Non-pigmented ciliary epithelial cell (primary cell): ENCODE measurements at regions not wholly inside any gene's neighbourhood (a gene's known extent, or its start where the extent isn't known, plus 50 kb on each side); places are given as distances from the start of the nearest gene placed in this dataset.

Experiments used
- DNase-seq: peaks from one replicate; pipeline ENCODE4 v3.0.0-alpha.2; 2010; ENCODE audit warnings: low read depth

DNA sequence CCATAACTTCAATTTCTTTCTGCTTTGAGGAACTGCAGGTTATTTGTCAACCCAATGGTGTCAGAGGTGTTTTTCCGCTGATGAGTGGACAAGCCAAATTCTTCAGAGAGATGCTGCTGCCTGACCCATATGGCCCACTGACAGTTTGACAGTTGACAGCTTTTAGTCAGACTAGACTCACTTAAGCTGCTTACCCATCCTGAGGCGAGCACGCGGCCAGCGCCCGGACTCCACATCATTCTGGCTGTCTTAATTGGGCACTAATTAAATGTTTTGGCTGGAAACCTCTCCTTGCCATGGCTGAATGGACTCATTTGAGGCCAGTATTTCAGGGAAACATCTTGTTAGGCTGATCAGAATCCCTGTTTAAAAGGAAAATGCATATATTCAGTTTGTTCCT lies 316.1 kb upstream of the FANCL start:
- no peak for DNase-seq

- DNase-seq, result no peak
Observed at GRCh38 chr2:58553937-58554336, 312.8 kb upstream of the FANCL start.

GRCh38 chr2:58553522-58553921 lies 312.4 kb upstream of the FANCL start:
- no peak for DNase-seq

DNA sequence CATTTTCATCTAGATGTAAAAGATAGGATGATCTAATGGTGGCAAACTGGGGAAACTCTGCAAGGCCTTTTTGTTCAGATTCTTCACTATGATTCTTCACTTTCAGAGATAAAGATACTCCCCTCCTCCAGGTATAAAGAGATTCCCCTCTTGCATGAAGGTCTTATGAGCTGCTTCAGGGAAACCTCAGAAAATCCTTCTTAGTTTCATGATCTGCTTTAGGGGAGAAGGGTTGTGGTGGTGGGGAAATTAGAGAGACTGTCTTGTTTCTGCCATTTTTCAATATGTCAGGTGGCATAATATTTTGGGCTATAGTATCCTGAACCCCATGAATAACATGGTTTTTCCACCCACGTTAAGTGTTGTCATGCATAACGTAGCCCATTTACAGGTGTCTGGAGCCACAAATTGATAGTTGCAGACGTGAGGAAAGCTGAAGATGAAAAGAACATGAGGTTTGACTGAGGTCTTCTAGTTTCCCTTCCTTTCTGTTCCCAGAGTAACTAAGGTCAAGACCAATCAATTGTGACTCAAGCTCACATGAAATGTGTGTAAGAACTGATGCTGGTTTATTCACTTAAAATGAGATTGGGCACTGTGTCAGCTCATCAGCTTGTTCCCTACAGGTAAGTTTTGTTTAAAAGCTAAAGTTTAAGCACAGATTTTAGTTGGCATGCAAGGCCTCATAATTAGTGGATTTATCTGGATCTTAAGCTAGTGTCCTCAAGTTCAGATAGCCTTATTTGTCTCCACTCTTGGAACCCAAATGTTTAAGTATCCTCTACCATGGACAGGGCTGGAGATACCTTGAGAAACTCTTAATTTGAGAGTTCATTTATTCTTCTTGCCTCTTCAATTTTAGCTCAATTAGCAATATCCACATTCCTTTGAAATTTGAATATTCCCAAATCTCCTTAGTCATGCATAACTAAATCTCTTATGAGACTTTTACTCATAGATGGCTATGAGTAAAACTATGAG lies 304.5 kb upstream of the FANCL start:
- no peak for DNase-seq

DNA sequence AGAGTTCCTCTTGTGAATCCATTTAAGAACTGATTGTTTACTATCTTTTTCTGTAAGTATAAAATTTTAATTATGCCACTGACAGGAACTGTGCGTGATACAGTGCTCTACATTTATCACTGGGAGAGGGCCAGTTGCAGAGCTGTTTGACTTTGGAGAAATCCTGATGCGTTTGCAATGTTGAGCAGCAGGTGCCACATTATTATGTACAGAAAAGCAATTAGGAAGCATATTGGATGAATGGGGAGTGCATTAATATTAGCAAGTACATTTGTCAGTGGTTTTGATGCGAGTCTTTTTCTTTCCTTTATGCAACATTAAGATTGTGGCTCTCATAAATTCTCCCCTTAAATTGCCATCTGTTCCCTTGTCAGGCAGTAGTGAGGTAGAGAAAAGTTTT lies 302.3 kb upstream of the FANCL start:
- DNase-seq, result no peak

DNA sequence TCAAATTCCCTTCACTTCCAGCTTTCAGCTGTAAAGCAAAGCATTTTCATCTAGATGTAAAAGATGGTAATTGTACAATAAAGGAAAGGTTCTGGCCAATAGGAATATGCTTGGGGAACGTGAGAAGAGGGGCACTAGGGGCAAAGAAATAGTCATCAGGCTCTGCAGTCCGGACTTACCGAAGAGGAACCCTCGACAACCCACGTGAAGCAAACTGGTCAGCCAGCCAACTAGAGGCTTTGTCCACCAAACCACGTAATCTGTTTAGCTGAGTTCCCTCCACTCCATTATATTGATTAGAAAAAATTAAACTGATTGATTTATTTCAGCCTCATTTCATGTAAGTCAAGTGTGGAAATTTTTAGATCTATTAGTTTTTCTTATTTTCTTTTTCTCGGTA lies 300.4 kb upstream of the FANCL start:
- no peak for DNase-seq

- DNase-seq, result no peak
Observed at GRCh38 chr2:58540681-58541080, 299.6 kb upstream of the FANCL start.

DNA sequence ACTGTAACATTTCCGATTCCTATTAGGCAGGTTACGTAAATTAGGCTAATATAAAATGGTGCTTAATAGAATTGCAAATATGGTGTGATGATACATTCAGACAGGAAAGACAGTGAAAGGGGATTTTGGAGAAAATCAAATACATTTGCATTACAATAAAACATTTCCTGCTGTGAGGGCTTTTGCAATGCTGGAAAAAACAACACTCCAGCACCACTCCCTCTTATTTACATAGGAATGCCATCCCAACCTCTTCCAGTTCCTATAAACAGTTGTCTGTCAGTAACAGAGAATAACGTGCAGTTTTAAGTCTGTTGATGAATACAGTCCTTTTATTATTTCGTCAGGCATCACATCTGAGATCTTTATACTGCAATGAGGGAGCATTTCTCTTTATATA lies 298.8 kb upstream of the FANCL start:
- no peak for DNase-seq

DNA sequence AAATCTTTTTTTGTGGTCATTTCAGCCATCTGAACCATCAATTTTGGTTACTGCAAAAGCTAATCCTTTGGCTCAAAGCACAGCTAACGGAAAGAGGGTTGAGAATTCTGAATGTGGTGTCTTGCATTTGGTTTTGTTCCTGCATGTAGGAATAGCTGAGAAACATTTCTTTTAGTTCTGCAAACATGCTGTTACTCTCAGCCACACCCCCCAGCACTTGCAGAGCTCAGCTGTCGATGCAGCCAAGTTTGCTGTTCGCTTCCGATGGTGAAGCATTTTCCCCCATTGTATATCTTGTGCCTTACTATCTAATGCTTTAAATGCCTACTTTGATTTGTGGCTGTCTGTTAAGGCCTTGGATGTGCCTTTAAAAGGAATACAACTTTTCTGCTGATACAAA lies 294.9 kb upstream of the FANCL start:
- no peak for DNase-seq

GRCh38 chr2:58535182-58535581 lies 294.1 kb upstream of the FANCL start:
- no peak for DNase-seq

GRCh38 chr2:58533376-58533775 lies 292.3 kb upstream of the FANCL start:
- no peak for DNase-seq

DNA sequence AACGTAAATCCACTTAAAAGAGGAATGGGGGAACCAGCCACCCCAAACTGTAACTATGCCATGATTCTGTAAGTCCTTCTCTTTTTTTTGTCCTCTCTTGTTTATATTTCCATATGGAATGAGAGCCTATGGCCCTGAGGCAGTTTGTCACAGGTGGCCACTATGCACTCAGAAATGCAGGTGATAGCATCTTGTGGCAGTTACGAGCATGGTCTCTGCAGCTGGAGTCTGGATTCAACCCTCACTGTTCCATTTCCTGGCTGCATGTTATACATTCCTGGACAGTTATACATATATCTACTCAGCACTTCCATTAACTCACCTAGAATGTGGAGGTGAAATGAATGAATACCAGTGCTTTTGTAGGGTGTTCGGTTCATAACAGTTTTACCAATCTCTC lies 291.5 kb upstream of the FANCL start:
- no peak for DNase-seq

GRCh38 chr2:58527647-58528046 lies 286.5 kb upstream of the FANCL start:
- no peak for DNase-seq

GRCh38 chr2:58521803-58522554 lies 280.9 kb upstream of the FANCL start:
- no peak for DNase-seq

DNA sequence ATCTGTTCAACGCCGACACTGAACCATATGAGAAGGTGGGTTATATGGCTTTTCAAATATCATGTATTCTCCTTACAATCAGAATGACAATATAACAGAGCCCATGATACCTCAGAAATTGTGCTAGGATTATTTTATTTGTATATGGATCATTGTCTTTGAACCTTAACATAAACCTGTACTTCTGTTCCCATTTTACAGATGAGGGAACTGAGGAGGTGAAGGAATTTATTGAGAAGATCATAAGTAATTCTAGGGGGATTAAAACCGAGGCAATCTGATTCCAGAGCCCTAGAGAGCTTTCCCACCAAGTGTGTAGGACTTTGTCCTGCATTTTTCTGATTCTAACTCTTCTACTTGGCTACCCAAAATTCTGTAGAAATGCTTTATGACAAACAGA lies 279.8 kb upstream of the FANCL start:
- DNase-seq, result no peak

GRCh38 chr2:58517881-58518280 lies 276.8 kb upstream of the FANCL start:
- no peak for DNase-seq

GRCh38 chr2:58516695-58517094 lies 275.6 kb upstream of the FANCL start:
- no peak for DNase-seq

DNA sequence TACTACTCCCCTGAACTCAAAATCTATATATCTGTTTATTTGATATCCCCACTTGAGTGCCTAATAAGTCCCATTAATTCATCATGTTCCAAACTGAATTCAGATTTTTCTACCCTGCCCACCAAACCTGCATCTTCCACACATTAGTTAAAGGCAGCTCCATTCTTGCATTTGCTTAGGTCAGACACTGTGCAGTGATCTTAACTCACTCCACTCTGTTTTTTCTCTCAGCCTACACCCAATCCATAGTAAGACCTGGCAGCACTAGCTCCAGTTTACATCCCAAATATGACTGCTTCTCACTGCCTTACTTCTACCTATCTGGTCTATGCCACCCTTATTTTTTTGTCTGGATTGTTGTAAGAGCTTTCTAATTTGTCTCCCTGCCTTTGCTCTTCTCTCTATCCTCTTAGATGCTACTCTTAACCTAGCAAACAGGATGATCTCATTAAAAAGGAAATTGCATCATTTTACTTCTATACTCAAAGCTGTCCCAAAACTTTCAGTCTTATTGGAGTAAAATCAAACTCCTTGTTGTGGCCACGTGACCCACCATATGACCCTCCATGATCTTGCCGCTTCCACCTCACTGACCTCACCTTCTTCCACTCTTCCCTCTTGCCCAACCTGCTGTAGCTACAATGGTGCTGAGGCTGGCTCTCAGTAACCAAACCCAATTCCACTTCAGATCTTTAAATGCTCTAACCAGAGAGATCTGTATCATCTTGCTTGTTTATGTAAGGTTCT lies 274.9 kb upstream of the FANCL start:
- DNase-seq, result no peak

GRCh38 chr2:58514252-58514651 lies 273.1 kb upstream of the FANCL start:
- no peak for DNase-seq

DNA sequence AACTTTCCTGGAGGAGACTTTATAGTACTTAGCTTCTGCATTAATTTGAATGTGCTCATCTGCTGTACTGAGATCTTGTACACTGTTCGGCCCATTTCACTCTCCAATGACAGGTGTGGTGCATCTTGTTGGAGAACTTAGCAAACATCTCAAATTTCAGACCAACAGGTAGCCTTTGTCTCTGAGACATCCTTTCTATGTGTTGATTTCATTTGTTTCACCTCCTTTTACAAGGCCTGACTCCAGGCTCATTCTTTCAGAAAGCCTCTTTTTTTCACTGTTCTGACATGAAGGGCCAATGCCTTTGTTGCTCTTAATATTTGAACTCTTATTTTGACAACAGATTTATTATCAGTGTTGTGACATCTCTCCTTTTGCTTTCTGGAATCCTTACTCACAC lies 271.8 kb upstream of the FANCL start:
- no peak for DNase-seq

GRCh38 chr2:58508006-58508405 lies 266.9 kb upstream of the FANCL start:
- no peak for DNase-seq

GRCh38 chr2:58503918-58504317 lies 262.8 kb upstream of the FANCL start:
- DNase-seq, result no peak

- DNase-seq, result no peak
Observed at GRCh38 chr2:58502931-58503330, 261.8 kb upstream of the FANCL start.
